Glomerular endothelial cell (primary cell): ENCODE measurements at regions not wholly inside any gene's neighbourhood (a gene's known extent, or its start where the extent isn't known, plus 50 kb on each side); places are given as distances from the start of the nearest gene placed in this dataset.
"Not testable (repeated sequence)": the region's sequence is repeated elsewhere in the genome, so short reads cannot be mapped to it uniquely, and the experiment has no call there.

Experiments
- DNase-seq: peaks from one replicate; pipeline ENCODE4 v3.0.0-alpha.2; 2011; ENCODE audit warnings: low read depth, low spot score; ENCODE audit errors: extremely low read depth

GRCh38 chr1:72482736-72483413 lies 200.5 kb upstream of the NEGR1 start:
- DNase-seq = no peak

GRCh38 chr1:72481420-72481970 lies 199.2 kb upstream of the NEGR1 start:
- DNase-seq = no peak

GRCh38 chr1:72466376-72466775 lies 184.0 kb upstream of the NEGR1 start:
- no peak for DNase-seq

- no peak for DNase-seq
Measured at GRCh38 chr1:72462186-72462905, 180.0 kb upstream of the NEGR1 start.

- DNase-seq = no peak
Measured at GRCh38 chr1:72442262-72442661, 159.9 kb upstream of the NEGR1 start.

GRCh38 chr1:72439036-72439435 lies 156.7 kb upstream of the NEGR1 start:
- no peak for DNase-seq

- no peak for DNase-seq
Measured at GRCh38 chr1:72438270-72438669, 155.9 kb upstream of the NEGR1 start.

- DNase-seq = no peak
Measured at GRCh38 chr1:72435025-72435424, 152.7 kb upstream of the NEGR1 start.

GRCh38 chr1:72434070-72434469 lies 151.7 kb upstream of the NEGR1 start:
- DNase-seq = no peak

GRCh38 chr1:72433591-72433990 lies 151.3 kb upstream of the NEGR1 start:
- DNase-seq = no peak

- DNase-seq = no peak
Measured at GRCh38 chr1:72432645-72433267, 150.4 kb upstream of the NEGR1 start.

GRCh38 chr1:72431810-72432209 lies 149.5 kb upstream of the NEGR1 start:
- DNase-seq = no peak

GRCh38 chr1:72428276-72428675 lies 145.9 kb upstream of the NEGR1 start:
- DNase-seq = not testable (repeated sequence)

- no peak for DNase-seq
Measured at GRCh38 chr1:72419229-72419628, 136.9 kb upstream of the NEGR1 start.

- DNase-seq = no peak
Measured at GRCh38 chr1:72412286-72412685, 129.9 kb upstream of the NEGR1 start.

GRCh38 chr1:72399807-72400206 lies 117.5 kb upstream of the NEGR1 start:
- no peak for DNase-seq

- DNase-seq = no peak
Measured at GRCh38 chr1:72397786-72398185, 115.4 kb upstream of the NEGR1 start.

GRCh38 chr1:72394457-72394856 lies 112.1 kb upstream of the NEGR1 start:
- no peak for DNase-seq

- no peak for DNase-seq
Measured at GRCh38 chr1:72379072-72379471, 96.7 kb upstream of the NEGR1 start.

GRCh38 chr1:72375226-72375625 lies 92.9 kb upstream of the NEGR1 start:
- DNase-seq = no peak

GRCh38 chr1:72371259-72372035 lies 89.1 kb upstream of the NEGR1 start:
- no peak for DNase-seq
